ENCODE measurements at regions not wholly inside any gene's neighbourhood (a gene's known extent, or its start where the extent isn't known, plus 50 kb on each side); places are given as distances from the start of the nearest gene placed in this dataset.
"Not testable (repeated sequence)": the region's sequence is repeated elsewhere in the genome, so short reads cannot be mapped to it uniquely, and the experiment has no call there.

DNA sequence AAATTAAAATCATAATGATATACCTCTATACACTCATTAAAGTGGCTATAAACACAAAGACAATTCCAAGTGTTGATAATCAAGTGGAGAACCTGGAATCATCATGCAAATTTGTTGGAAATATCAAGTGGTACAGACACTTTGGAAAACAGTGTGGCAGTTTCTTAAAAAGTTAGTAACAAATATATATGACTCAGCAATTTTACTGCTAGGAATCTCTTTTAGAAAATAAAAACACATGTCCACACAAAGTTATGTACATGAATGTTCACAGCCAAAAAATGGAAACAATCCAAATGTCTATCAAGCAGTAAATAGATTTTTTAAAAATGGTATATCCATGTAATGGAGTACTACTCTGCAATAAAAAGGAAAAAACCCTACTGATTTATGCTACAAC is 375.6 kb downstream of the HLX start:
- no peaks in the 10 kb centered on the region for H3K4me1 ChIP-seq (ENCODE audit: control insufficient read depth, extremely low read depth, insufficient read depth, low read length)
- no peaks in the 10 kb centered on the region for H3K9me3 ChIP-seq (ENCODE audit: control insufficient read depth, insufficient read depth, low read depth, low read length)
- H3K4me2 ChIP-seq (ENCODE audit: extremely low read depth, insufficient read depth, low read length), result no peak overlapping the region
- no peak overlapping the region for H3K27ac ChIP-seq (ENCODE audit: insufficient read depth, low read length)
- no peak overlapping the region for H2AFZ ChIP-seq (ENCODE audit: low read length)
- DNase-seq (ENCODE audit: low read depth in 2 of 2), result no peak
- TF ChIP-seq, protein P1, sequence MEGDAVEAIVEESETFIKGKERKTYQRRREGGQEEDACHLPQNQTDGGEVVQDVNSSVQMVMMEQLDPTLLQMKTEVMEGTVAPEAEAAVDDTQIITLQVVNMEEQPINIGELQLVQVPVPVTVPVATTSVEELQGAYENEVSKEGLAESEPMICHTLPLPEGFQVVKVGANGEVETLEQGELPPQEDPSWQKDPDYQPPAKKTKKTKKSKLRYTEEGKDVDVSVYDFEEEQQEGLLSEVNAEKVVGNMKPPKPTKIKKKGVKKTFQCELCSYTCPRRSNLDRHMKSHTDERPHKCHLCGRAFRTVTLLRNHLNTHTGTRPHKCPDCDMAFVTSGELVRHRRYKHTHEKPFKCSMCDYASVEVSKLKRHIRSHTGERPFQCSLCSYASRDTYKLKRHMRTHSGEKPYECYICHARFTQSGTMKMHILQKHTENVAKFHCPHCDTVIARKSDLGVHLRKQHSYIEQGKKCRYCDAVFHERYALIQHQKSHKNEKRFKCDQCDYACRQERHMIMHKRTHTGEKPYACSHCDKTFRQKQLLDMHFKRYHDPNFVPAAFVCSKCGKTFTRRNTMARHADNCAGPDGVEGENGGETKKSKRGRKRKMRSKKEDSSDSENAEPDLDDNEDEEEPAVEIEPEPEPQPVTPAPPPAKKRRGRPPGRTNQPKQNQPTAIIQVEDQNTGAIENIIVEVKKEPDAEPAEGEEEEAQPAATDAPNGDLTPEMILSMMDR (conservative IDR thresholded peaks at IDR 0.05 in 1 of 2, IDR thresholded peaks at IDR 0.05 in 1 of 2; ENCODE audit: low read depth in 1 of 2, low read length in 2 of 2), result no peak
- no peak for TF ChIP-seq EZH2 (IDR thresholded peaks at IDR 0.05; ENCODE audit: low read length, missing control alignments)
- H3K79me2 ChIP-seq (ENCODE audit: control insufficient read depth, insufficient read depth, low read length), result no peaks in the 10 kb centered on the region
- no peak overlapping the region for H3K4me3 ChIP-seq (replicated peaks in 1 of 4; ENCODE audit: control extremely low read depth in 1 of 4, insufficient read depth in 1 of 4, low read depth in 3 of 4, low read length in 4 of 4)
- no peaks in the 10 kb centered on the region for H3K36me3 ChIP-seq (ENCODE audit: control insufficient read depth, insufficient read depth, low read length)
- no peak overlapping the region for H3K9ac ChIP-seq (ENCODE audit: insufficient read depth, low read length)
- H3K27me3 ChIP-seq (ENCODE audit: control insufficient read depth, insufficient read depth, low read length), result no peaks in the 10 kb centered on the region
- H4K20me1 ChIP-seq (ENCODE audit: control insufficient read depth, extremely low read depth, insufficient read depth, low read length), result no peaks in the 10 kb centered on the region

GRCh38 chr1:221256773-221257172 is 377.5 kb downstream of the HLX start:
- no peak overlapping the region for H3K4me2 ChIP-seq (ENCODE audit: extremely low read depth, insufficient read depth, low read length)
- H3K79me2 ChIP-seq (ENCODE audit: control insufficient read depth, insufficient read depth, low read length), result no peaks in the 10 kb centered on the region
- H4K20me1 ChIP-seq (ENCODE audit: control insufficient read depth, extremely low read depth, insufficient read depth, low read length), result no peaks in the 10 kb centered on the region
- H3K9ac ChIP-seq (ENCODE audit: insufficient read depth, low read length), result no peak overlapping the region
- H3K4me3 ChIP-seq (replicated peaks in 1 of 4; ENCODE audit: control extremely low read depth in 1 of 4, insufficient read depth in 1 of 4, low read depth in 3 of 4, low read length in 4 of 4), result no peak overlapping the region
- no peaks in the 10 kb centered on the region for H3K9me3 ChIP-seq (ENCODE audit: control insufficient read depth, insufficient read depth, low read depth, low read length)
- H3K4me1 ChIP-seq (ENCODE audit: control insufficient read depth, extremely low read depth, insufficient read depth, low read length), result no peaks in the 10 kb centered on the region
- no peak overlapping the region for H2AFZ ChIP-seq (ENCODE audit: low read length)
- no peaks in the 10 kb centered on the region for H3K36me3 ChIP-seq (ENCODE audit: control insufficient read depth, insufficient read depth, low read length)
- H3K27ac ChIP-seq (ENCODE audit: insufficient read depth, low read length), result no peak overlapping the region
- H3K27me3 ChIP-seq (ENCODE audit: control insufficient read depth, insufficient read depth, low read length), result no peaks in the 10 kb centered on the region
- no peak for TF ChIP-seq EZH2 (IDR thresholded peaks at IDR 0.05; ENCODE audit: low read length, missing control alignments)
- no peak for DNase-seq (ENCODE audit: low read depth in 2 of 2)

DNA sequence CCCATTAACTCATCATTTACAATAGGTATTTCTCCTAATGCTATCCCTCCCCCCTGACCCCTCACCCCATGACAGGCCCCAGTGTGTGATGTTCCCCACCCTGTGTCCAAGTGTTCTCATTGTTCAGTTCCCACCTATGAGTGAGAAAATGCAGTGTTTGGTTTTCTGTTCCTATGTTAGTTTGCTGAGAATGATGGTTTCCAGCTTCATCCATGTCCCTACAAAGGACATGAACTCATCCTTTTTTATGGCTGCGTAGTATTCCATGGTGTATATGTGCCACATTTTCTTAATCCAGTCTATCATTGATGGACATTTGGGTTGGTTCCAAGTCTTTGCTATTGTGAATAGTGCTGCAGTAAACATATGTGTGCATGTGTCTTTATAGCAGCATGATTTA is 378.3 kb downstream of the HLX start:
- not testable (repeated sequence) for H3K4me2 ChIP-seq (ENCODE audit: extremely low read depth, insufficient read depth, low read length); DNase-seq (ENCODE audit: low read depth in 2 of 2); H4K20me1 ChIP-seq (ENCODE audit: control insufficient read depth, extremely low read depth, insufficient read depth, low read length); H3K9me3 ChIP-seq (ENCODE audit: control insufficient read depth, insufficient read depth, low read depth, low read length); H3K4me1 ChIP-seq (ENCODE audit: control insufficient read depth, extremely low read depth, insufficient read depth, low read length); H3K79me2 ChIP-seq (ENCODE audit: control insufficient read depth, insufficient read depth, low read length); H3K36me3 ChIP-seq (ENCODE audit: control insufficient read depth, insufficient read depth, low read length); H3K27me3 ChIP-seq (ENCODE audit: control insufficient read depth, insufficient read depth, low read length); H2AFZ ChIP-seq (ENCODE audit: low read length); H3K27ac ChIP-seq (ENCODE audit: insufficient read depth, low read length); H3K4me3 ChIP-seq (replicated peaks in 1 of 4; ENCODE audit: control extremely low read depth in 1 of 4, insufficient read depth in 1 of 4, low read depth in 3 of 4, low read length in 4 of 4); H3K9ac ChIP-seq (ENCODE audit: insufficient read depth, low read length)

GRCh38 chr1:221262677-221263076 is 383.4 kb downstream of the HLX start:
- not testable (repeated sequence) for H3K4me1 ChIP-seq (ENCODE audit: control insufficient read depth, extremely low read depth, insufficient read depth, low read length); H3K79me2 ChIP-seq (ENCODE audit: control insufficient read depth, insufficient read depth, low read length); H2AFZ ChIP-seq (ENCODE audit: low read length); DNase-seq (ENCODE audit: low read depth in 2 of 2); H3K27ac ChIP-seq (ENCODE audit: insufficient read depth, low read length); H3K4me3 ChIP-seq (replicated peaks in 1 of 4; ENCODE audit: control extremely low read depth in 1 of 4, insufficient read depth in 1 of 4, low read depth in 3 of 4, low read length in 4 of 4); H4K20me1 ChIP-seq (ENCODE audit: control insufficient read depth, extremely low read depth, insufficient read depth, low read length); H3K27me3 ChIP-seq (ENCODE audit: control insufficient read depth, insufficient read depth, low read length); H3K9ac ChIP-seq (ENCODE audit: insufficient read depth, low read length); H3K4me2 ChIP-seq (ENCODE audit: extremely low read depth, insufficient read depth, low read length); H3K9me3 ChIP-seq (ENCODE audit: control insufficient read depth, insufficient read depth, low read depth, low read length); H3K36me3 ChIP-seq (ENCODE audit: control insufficient read depth, insufficient read depth, low read length)
